22Rv1 (cell line): ENCODE measurements at regions not wholly inside any gene's neighbourhood (a gene's known extent, or its start where the extent isn't known, plus 50 kb on each side); places are given as distances from the start of the nearest gene placed in this dataset.

ENCODE experiments used
- H3K27ac ChIP-seq: fragments of 450-650 bp; 2 replicates; pipeline ENCODE4 v1.5.1; 2017
- ZFX ChIP-seq: fragments of 450-650 bp; IDR thresholded peaks from 2 replicates; pipeline ENCODE4 v1.6.1; 2017; ENCODE audit warnings: antibody characterized with exemption, borderline replicate concordance
- TF ChIP-seq, protein P1 (sequence below): fragments of 450-650 bp; IDR thresholded peaks from 2 replicates; pipeline ENCODE4 v1.5.1; 2017; ENCODE audit warnings: mild to moderate bottlenecking

DNA sequence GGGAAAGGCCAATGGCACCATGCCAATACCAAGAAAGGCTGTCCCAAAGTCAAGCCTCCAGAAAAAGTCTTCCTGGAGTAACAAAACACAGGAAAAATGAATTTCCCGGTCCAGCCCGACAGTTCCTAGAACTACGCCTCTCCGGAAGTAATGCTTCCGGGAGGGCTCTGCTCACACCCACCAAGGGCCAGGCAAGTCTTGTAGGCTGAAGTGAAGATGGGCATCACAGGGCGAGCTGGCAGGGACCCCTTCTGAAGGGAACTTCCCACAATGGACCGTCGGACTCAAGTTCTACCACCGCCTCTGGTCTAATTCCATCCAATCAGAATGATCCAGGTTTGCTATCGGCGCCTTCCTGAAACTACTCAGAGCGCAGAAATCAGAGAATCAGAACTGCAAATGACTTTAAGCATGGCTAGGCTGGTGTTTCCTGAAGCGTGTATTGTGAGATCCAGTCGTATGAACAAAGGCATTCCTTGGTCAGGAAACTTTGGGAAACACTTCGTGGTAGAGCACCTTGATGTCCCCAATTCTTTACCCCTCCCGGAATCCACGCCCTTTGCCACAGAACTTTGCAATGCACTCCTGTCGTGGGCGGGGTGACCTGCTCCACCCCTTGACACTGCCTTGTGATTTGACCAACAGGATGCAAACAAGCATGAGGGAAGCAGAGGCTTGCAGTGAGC, 127.8 kb downstream of the BCOR start:
- no peak for TF ChIP-seq ZFX
- TF ChIP-seq, protein P1, sequence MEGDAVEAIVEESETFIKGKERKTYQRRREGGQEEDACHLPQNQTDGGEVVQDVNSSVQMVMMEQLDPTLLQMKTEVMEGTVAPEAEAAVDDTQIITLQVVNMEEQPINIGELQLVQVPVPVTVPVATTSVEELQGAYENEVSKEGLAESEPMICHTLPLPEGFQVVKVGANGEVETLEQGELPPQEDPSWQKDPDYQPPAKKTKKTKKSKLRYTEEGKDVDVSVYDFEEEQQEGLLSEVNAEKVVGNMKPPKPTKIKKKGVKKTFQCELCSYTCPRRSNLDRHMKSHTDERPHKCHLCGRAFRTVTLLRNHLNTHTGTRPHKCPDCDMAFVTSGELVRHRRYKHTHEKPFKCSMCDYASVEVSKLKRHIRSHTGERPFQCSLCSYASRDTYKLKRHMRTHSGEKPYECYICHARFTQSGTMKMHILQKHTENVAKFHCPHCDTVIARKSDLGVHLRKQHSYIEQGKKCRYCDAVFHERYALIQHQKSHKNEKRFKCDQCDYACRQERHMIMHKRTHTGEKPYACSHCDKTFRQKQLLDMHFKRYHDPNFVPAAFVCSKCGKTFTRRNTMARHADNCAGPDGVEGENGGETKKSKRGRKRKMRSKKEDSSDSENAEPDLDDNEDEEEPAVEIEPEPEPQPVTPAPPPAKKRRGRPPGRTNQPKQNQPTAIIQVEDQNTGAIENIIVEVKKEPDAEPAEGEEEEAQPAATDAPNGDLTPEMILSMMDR: no peak
- H3K27ac ChIP-seq: no peak overlapping the region

DNA sequence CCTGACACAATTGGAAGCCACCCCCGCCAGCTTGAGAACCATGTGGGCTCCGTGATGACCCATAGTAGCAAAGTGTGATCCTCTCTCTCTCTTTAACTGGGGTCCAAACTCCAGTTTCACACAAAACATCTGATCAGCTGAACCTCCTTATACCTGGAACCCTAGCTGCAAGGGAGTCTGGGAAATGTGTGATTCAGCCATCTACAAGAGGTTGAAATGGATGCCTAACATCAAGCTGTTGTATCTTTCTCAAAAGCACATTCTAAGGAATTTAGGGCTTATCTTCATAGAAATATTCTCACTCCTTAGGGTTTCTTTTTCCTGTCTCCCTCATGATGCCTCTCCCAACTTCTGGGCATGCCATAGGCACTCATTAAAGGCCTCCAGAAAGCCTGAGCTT, 126.0 kb downstream of the BCOR start:
- H3K27ac ChIP-seq: no peak overlapping the region
- TF ChIP-seq ZFX: no peak
- TF ChIP-seq, protein P1: no peak

DNA sequence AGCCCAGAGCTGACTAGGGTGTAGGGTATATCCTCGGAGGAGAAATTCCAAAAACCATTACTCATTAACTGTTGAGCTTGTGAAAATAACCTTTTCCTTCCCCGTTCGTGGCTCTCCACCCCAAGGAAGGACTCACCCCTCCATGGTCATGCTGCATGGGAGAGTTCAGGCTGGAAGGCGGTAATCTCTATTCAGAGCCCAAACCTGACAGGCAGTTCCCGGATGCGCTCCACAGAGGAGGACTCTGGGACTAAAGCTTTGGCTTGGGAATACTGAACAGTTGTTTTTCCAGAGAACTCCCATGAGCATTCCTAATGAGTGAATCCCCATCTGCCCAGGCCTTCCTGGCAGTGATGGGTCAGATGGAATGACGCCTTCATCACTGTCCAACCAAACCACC, 125.4 kb downstream of the BCOR start:
- no peak overlapping the region for H3K27ac ChIP-seq

DNA sequence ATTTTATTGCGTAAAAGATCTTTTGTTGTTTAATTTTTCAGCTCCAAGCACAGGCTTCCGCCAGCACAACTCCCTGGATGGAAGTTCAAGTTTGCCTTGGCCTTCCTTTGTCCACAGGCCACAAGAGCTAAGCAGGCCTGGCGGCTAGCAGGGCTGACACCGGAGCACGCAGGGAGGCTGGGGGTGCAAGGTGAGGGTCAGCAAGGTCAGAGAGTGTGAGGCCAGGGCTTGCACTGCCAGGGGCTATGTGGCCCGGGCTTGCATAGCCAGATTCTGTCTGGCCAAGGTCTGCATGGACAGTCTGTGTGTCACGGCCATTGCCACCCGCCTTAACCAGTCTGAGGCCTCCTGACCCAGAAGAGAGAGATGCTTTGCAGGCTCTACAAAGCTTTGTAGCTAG, 123.9 kb downstream of the BCOR start:
- no peak for TF ChIP-seq ZFX
- TF ChIP-seq, protein P1: no peak
- no peak overlapping the region for H3K27ac ChIP-seq

More for the DNA sequence above, 125.4 kb downstream of the BCOR start:
- TF ChIP-seq, protein P1: no peak
- TF ChIP-seq ZFX: no peak

DNA sequence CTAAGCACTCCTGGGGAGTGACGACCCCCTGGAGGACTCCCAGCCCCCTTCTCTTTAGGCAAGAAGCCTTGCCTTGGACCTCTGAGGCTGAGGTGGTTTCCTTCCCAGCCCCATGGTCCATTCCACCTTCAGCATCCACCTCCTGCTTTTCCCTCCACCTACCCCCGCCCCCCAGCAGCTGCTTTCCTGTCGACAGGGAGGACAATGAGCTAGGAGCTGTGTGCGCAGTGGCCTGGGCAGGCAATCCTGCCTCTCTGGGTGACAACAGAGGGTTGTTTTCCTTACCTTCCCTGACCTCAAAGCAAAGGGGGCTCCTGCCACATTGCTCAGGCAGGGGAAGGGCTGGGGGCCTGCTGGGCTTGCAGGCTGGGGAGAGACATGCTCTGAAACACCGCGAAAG, 123.5 kb downstream of the BCOR start:
- TF ChIP-seq ZFX: no peak
- TF ChIP-seq, protein P1: no peak
- H3K27ac ChIP-seq: no peak overlapping the region

DNA sequence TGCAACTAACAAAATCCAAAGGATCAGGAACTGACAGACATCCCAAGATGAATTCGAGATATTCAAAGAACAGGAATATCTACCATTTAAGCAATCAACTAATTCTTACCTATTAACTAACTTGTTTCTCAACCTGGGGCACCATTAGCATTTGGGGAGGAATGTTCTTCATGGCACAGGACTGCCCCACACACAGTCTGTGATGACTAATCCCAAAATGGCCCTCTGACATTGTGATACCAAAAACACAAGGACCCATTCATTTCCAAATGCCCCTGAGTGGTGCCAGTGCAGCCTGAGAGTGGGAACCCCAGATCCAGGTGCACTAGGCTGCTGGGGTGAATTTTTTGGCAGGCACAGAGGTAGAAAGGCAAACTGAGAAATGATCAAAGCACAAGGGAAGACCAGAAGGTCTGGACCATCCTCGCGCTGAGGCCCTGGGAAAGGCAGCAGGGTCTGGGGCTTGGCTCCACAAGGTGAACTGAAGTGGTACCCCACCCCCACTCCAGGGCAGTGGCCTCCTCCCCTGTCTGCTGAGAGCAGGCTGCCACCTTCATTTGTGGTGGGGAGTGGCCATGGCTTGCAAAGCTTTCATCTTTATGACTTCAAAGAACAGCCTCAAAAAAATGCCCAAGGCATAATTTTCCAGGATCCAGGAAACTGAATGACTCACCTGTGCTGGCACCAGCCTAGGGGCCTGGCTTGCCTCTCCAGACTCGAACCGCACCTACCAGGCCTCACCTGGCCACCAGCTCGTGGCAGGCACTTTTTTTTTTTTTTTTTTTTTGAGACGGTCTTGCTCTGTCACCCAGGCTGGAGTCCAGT, 122.4 kb downstream of the BCOR start:
- no peak for TF ChIP-seq ZFX
- TF ChIP-seq, protein P1: no peak
- H3K27ac ChIP-seq: peak overlapping the region; percentile 61

DNA sequence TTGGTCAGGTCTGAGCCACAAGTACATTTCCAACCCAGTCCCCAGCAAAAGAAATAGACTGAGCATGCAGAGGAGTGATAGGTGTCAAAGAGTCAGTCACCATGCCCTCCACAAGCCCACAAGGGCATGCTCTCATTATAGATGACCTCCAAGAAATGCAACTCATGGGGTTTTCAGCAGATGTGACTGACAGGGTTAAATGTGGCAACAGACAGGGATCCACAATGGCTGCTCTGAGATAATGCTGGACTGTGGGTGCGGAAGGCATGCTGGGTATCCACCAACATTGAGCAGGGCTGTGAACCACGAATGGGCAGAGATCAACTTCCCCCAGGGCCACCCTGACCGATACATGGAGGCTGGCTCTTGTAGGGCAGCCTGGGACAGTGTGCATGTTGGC, 115.8 kb downstream of the BCOR start:
- no peak for TF ChIP-seq ZFX
- TF ChIP-seq, protein P1: no peak
- no peak overlapping the region for H3K27ac ChIP-seq
